ENCODE measurements at regions not wholly inside any gene's neighbourhood (a gene's known extent, or its start where the extent isn't known, plus 50 kb on each side); places are given as distances from the start of the nearest gene placed in this dataset.

DNA sequence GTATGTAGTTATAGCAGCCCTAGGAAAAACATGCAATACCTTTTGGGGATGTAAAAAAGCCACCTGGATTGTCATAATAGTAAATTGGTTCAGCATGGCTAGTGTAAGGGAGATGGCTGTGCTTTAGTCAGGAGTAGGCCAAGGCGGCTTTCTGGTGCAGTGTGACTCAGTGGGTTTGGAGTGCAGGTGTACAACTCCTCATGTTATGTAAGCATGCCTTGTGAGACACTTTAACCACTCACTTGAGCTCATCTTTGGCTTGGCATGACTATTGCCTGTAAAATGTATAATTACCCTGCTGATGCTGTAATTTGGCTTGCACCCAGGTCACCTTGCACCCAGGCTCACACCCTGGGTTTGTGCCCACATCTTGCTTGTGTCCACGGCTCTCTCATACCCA lies 239.2 kb upstream of the GLI3 start (continued):
- no peak for TF ChIP-seq KAT8 (IDR thresholded peaks at IDR 0.05; ENCODE audit: low read depth)

DNA sequence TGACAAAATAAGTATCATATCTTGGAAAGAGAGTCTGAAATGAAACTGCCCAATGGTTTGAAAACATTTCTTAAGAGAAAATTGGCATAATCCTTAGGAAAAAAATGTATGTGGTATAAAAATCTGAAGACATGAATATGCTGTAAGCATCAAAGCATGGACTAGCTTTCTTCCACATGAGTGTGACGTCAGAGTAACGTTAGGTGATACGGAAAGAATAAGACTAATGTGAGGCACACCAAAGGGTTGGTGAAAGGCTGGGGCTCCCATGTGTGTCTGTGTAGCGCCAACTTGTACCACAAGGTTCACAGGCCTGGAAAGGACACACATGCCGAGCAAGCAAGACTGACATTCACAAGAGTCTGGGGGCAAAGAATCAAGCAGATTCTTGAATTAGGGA lies 238.1 kb upstream of the GLI3 start:
- no peaks in the 10 kb centered on the region for H3K4me1 ChIP-seq (replicated peaks in 1 of 2; ENCODE audit: control insufficient read depth in 2 of 2, insufficient read depth in 2 of 2, low read length in 2 of 2)
- no peaks in the 10 kb centered on the region for H3K79me2 ChIP-seq (ENCODE audit: control insufficient read depth, insufficient read depth, low read length)
- no peaks in the 10 kb centered on the region for H4K20me1 ChIP-seq (replicated peaks; ENCODE audit: control insufficient read depth, insufficient read depth, low read length)
- FAIRE-seq, result no peak
- H3K27me3 ChIP-seq (ENCODE audit: control insufficient read depth in 2 of 2, insufficient read depth in 2 of 2, low read length in 2 of 2), result no peaks in the 10 kb centered on the region; a peak in 1 of 5 replicates
- BruUV-seq (replicated peaks), result no TSS peak
- H3K4me2 ChIP-seq (ENCODE audit: insufficient read depth, low read length), result no peak overlapping the region
- WGBS (ENCODE audit: insufficient coverage, low coverage, missing lambda C conversion rate), result 4% methylated on average over 5 of the region's 5 CpGs
- no peaks in the 10 kb centered on the region for H3K9me1 ChIP-seq (ENCODE audit: control insufficient read depth, insufficient read depth, low read length)
- TF ChIP-seq EWSR1 (IDR thresholded peaks at IDR 0.05; ENCODE audit: borderline replicate concordance, low read depth, partially characterized antibody) (no peak), CBX8 (IDR thresholded peaks at IDR 0.05; ENCODE audit: borderline replicate concordance, extremely low read depth, low read depth, low read length, poor library complexity, severe bottlenecking) (no peak), FOS (IDR thresholded peaks at IDR 0.05; ENCODE audit: extremely low read depth, insufficient read length) (no peak), ATF6 (CRISPR knock-in tag; IDR thresholded peaks at IDR 0.05) (no peak), BMI1 (IDR thresholded peaks at IDR 0.05; ENCODE audit: low read length) (no peak), FOXJ2 (tag; IDR thresholded peaks at IDR 0.05) (no peak), ERF (CRISPR knock-in tag; IDR thresholded peaks at IDR 0.05) (no peak), ASH1L (IDR thresholded peaks at IDR 0.05; ENCODE audit: borderline replicate concordance, low read depth, partially characterized antibody) (no peak), ESRRB (CRISPR knock-in tag; IDR thresholded peaks at IDR 0.05; ENCODE audit: borderline replicate concordance) (no peak), ZNF232 (CRISPR knock-in tag; IDR thresholded peaks at IDR 0.05) (no peak), ZBTB49 (CRISPR knock-in tag; IDR thresholded peaks at IDR 0.05; ENCODE audit: borderline replicate concordance) (no peak), TFAM (CRISPR knock-in tag; conservative IDR thresholded peaks at IDR 0.05) (no peak)
- TF ChIP-seq, protein P1, sequence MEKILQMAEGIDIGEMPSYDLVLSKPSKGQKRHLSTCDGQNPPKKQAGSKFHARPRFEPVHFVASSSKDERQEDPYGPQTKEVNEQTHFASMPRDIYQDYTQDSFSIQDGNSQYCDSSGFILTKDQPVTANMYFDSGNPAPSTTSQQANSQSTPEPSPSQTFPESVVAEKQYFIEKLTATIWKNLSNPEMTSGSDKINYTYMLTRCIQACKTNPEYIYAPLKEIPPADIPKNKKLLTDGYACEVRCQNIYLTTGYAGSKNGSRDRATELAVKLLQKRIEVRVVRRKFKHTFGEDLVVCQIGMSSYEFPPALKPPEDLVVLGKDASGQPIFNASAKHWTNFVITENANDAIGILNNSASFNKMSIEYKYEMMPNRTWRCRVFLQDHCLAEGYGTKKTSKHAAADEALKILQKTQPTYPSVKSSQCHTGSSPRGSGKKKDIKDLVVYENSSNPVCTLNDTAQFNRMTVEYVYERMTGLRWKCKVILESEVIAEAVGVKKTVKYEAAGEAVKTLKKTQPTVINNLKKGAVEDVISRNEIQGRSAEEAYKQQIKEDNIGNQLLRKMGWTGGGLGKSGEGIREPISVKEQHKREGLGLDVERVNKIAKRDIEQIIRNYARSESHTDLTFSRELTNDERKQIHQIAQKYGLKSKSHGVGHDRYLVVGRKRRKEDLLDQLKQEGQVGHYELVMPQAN (IDR thresholded peaks at IDR 0.05; ENCODE audit: borderline replicate concordance), result no peak
- H3K4me3 ChIP-seq, result no peak overlapping the region
- H3K9ac ChIP-seq (ENCODE audit: insufficient read depth in 1 of 2, low read depth in 2 of 2, low read length in 2 of 2), result no peak overlapping the region
- no peaks in the 10 kb centered on the region for H3K9me3 ChIP-seq (replicated peaks; ENCODE audit: control insufficient read depth, insufficient read depth, low read depth, low read length)
- intact Hi-C loops (cut with micrococcal nuclease), result no loop called here
- CTCF ChIA-PET (ENCODE audit: low intra/inter-chr PET ratio), result no interaction called here
- in situ Hi-C loops (cut with MboI), result no loop called here
- H3K27ac ChIP-seq (ENCODE audit: extremely low read depth, low read depth, low read length), result no peak overlapping the region
- no peak overlapping the region for H2AFZ ChIP-seq (ENCODE audit: low read depth, low read length)
- POLR2A ChIA-PET, result no interaction called here
- no peak for ATAC-seq
- H3K36me3 ChIP-seq (ENCODE audit: control insufficient read depth, insufficient read depth, low read length), result no peaks in the 10 kb centered on the region
- DNase-seq (ENCODE audit: extremely low read depth in 1 of 4, low spot score in 3 of 4), result no peak

Data from K562 (cell line).